B cell (primary cell): ENCODE measurements at regions not wholly inside any gene's neighbourhood (a gene's known extent, or its start where the extent isn't known, plus 50 kb on each side); places are given as distances from the start of the nearest gene placed in this dataset.
"Not testable (repeated sequence)": the region's sequence is repeated elsewhere in the genome, so short reads cannot be mapped to it uniquely, and the experiment has no call there.

ENCODE experiments used
- CTCF ChIP-seq: fragments of 200-600 bp; IDR thresholded peaks from one replicate; pipeline ENCODE4 v1.8.0; 2022; ENCODE audit warnings: antibody characterized with exemption, mild to moderate bottlenecking
- EZH2 ChIP-seq: IDR thresholded peaks from 2 replicates; pipeline ENCODE4 v1.6.1; 2012; ENCODE audit warnings: borderline replicate concordance, low read depth, mild to moderate bottlenecking, moderate library complexity, low read length; ENCODE audit not compliant: insufficient read depth, poor library complexity, severe bottlenecking

GRCh38 chr22:11568837-11569563 is 3959.0 kb upstream of the OR11H1 start:
- TF ChIP-seq CTCF, EZH2: not testable (repeated sequence)
